HEK293 (cell line): ENCODE measurements at regions not wholly inside any gene's neighbourhood (a gene's known extent, or its start where the extent isn't known, plus 50 kb on each side); places are given as distances from the start of the nearest gene placed in this dataset.

Experiments
- CTCF ChIA-PET: fragments of 350-600 bp; formaldehyde crosslinking; extraction: SDS; loops from one replicate; lab custom pipeline; 2021; ENCODE audit warnings: antibody characterized with exemption; lab: Yijun Ruan, JAX
- POLR2A ChIA-PET: fragments of 300-600 bp; formaldehyde crosslinking; extraction: SDS; loops from one replicate; lab custom pipeline; 2020; ENCODE audit warnings: antibody characterized with exemption, inconsistent platforms; lab: Yijun Ruan, JAX
- H3K27ac ChIP-seq: fragments of 200-500 bp; sonication (Bioruptor generic); 2 replicates; pipeline ENCODE4 v1.5.1; 2014; ENCODE audit warnings: low read depth, low read length, control low read depth, inconsistent platforms; ENCODE audit errors: extremely low read depth
- H3K36me3 ChIP-seq, 2 experiments: fragments of 200-500 bp in 1 of 2; sonication (Bioruptor generic) in 1 of 2; 1 replicate in 1 of 2; 2 replicates in 1 of 2; pipeline ENCODE4 v1.5.1; 2014 to 2017; ENCODE audit warnings: inconsistent platforms in 2 of 2, low read length in 2 of 2; ENCODE audit not compliant: control insufficient read depth in 2 of 2, insufficient read depth in 1 of 2
- H3K4me1 ChIP-seq: fragments of 200-500 bp; sonication (Bioruptor generic); 2 replicates; pipeline ENCODE4 v1.5.1; 2014; ENCODE audit warnings: mild to moderate bottlenecking, low read length, inconsistent platforms; ENCODE audit not compliant: control insufficient read depth, insufficient read depth
- H3K4me3 ChIP-seq: 2 replicates; pipeline ENCODE4 v1.5.1; 2011; ENCODE audit warnings: low read depth, mild to moderate bottlenecking, control low read depth, low read length, moderate library complexity
- H3K9me3 ChIP-seq: fragments of 200-500 bp; sonication (Bioruptor generic); 2 replicates; pipeline ENCODE4 v1.5.1; 2014; ENCODE audit warnings: low read depth, low read length, inconsistent platforms; ENCODE audit not compliant: control insufficient read depth, insufficient read depth
- GFI1B ChIP-seq: fragments of 450-650 bp; formaldehyde crosslinking; IDR thresholded peaks from 2 replicates; pipeline ENCODE4 v1.5.1; 2016; ENCODE audit warnings: missing biosample characterization, missing genetic modification characterization
- MEIS1 ChIP-seq: sonication (generic); formaldehyde crosslinking; IDR thresholded peaks from 2 replicates; pipeline ENCODE4 v1.8.1; 2022; ENCODE audit warnings: missing genetic modification reagents, mild to moderate bottlenecking, borderline replicate concordance
- SETDB1 ChIP-seq: IDR thresholded peaks from one replicate; pipeline ENCODE4 v1.6.1; 2017; ENCODE audit warnings: mild to moderate bottlenecking, low read length, moderate library complexity, mixed read lengths; ENCODE audit not compliant: insufficient read length
- TCF7L2 ChIP-seq: IDR thresholded peaks from 2 replicates; pipeline ENCODE4 v1.6.1; 2011; ENCODE audit warnings: low read depth, mild to moderate bottlenecking, inconsistent platforms, low read length, moderate library complexity, borderline replicate concordance
- ZEB2 ChIP-seq: fragments of 450-650 bp; formaldehyde crosslinking; IDR thresholded peaks from 2 replicates; pipeline ENCODE4 v1.5.1; 2016; ENCODE audit warnings: missing biosample characterization, missing genetic modification characterization
- ZNF121 ChIP-seq: fragments of 450-650 bp; formaldehyde crosslinking; IDR thresholded peaks from 2 replicates; pipeline ENCODE4 v1.5.1; 2016; ENCODE audit warnings: missing biosample characterization, missing genetic modification characterization
- ZNF19 ChIP-seq: fragments of 450-650 bp; formaldehyde crosslinking; IDR thresholded peaks from 2 replicates; pipeline ENCODE4; 2016; ENCODE audit warnings: missing biosample characterization, missing genetic modification characterization, low read depth
- ZNF2 ChIP-seq: fragments of 450-650 bp; formaldehyde crosslinking; IDR thresholded peaks from 2 replicates; pipeline ENCODE4 v1.5.1; 2016; ENCODE audit warnings: missing biosample characterization, missing genetic modification characterization
- ZNF292 ChIP-seq: fragments of 450-650 bp; formaldehyde crosslinking; IDR thresholded peaks from 2 replicates; pipeline ENCODE4 v1.5.1; 2016; ENCODE audit warnings: low read depth, missing biosample characterization, missing genetic modification characterization, borderline replicate concordance
- ZNF311 ChIP-seq: fragments of 450-650 bp; formaldehyde crosslinking; IDR thresholded peaks from 2 replicates; pipeline ENCODE4 v1.5.1; 2017; ENCODE audit warnings: missing biosample characterization, missing genetic modification characterization, borderline replicate concordance
- ZNF324 ChIP-seq: fragments of 450-650 bp; formaldehyde crosslinking; IDR thresholded peaks from 2 replicates; pipeline ENCODE4 v1.5.1; 2016; ENCODE audit warnings: missing biosample characterization, missing genetic modification characterization
- ZNF621 ChIP-seq: fragments of 450-650 bp; formaldehyde crosslinking; IDR thresholded peaks from 2 replicates; pipeline ENCODE4 v1.5.1; 2017; ENCODE audit warnings: missing biosample characterization, missing genetic modification characterization
- ZNF76 ChIP-seq: fragments of 450-650 bp; formaldehyde crosslinking; IDR thresholded peaks from 2 replicates; pipeline ENCODE4; 2016; ENCODE audit warnings: low read depth, missing biosample characterization, missing genetic modification characterization, borderline replicate concordance
- TF ChIP-seq, protein P1 (sequence below): fragments of 450-650 bp; formaldehyde crosslinking; IDR thresholded peaks from 2 replicates; pipeline ENCODE4 v1.5.1; 2016; ENCODE audit warnings: missing biosample characterization, missing genetic modification characterization, borderline replicate concordance
- TF ChIP-seq, protein P2 (sequence below): fragments of 450-650 bp; formaldehyde crosslinking; IDR thresholded peaks from 2 replicates; pipeline ENCODE4 v1.5.1; 2016; ENCODE audit warnings: missing biosample characterization, missing genetic modification characterization
- TF ChIP-seq, protein P3 (sequence below): fragments of 450-650 bp; formaldehyde crosslinking; IDR thresholded peaks from 2 replicates; pipeline ENCODE4 v1.5.1; 2016; ENCODE audit warnings: missing biosample characterization, missing genetic modification characterization
- TF ChIP-seq, protein P4 (sequence below): fragments of 450-650 bp; formaldehyde crosslinking; IDR thresholded peaks from 2 replicates; pipeline ENCODE4 v1.5.1; 2016; ENCODE audit warnings: missing biosample characterization, missing genetic modification characterization, low read depth
- TF ChIP-seq, protein P5 (sequence below): fragments of 450-650 bp; formaldehyde crosslinking; IDR thresholded peaks from 2 replicates; pipeline ENCODE4 v1.5.1; 2017; ENCODE audit warnings: missing biosample characterization, missing genetic modification characterization
- TF ChIP-seq, protein P6 (sequence below): fragments of 450-650 bp; formaldehyde crosslinking; IDR thresholded peaks from 2 replicates; pipeline ENCODE4 v1.5.1; 2016; ENCODE audit warnings: missing biosample characterization, missing genetic modification characterization

DNA sequence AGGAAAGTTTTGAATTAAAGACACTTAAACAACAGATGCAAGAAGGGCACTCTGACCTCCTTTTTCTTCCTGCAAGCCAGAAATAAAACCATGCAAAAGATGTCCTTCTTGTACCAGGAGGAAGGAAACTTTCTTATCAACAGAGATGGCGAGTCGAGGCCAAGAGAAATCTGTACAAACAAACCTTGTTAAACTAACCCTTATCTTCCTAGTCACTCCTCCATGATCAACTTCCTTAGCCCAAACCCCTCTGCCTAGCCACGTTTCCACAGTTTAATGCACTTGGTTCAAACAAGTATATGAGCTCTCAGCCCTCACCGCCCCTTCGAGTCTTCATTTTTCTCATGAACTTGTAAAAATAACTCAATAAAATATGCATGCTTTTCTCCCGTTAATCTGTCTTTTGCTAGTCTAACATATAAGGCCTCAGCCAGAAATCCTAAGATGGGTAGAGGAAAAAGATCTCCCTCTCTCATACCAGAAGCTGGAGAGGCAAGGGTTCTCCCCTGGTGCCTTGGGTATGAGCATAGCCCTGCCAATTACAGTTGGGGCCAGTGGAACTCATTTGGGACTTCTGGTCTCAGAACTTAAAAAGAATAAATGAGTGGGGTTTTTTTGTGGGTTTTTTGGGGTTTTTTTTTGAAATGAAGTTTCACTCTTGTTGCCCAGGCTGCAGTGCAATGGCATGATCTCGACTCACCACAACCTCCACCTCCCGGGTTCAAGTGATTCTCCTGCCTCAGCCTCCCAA is 141.7 kb upstream of the SOD1 start:
- Histone ChIP-seq H3K36me3 (no peaks in the 10 kb centered on the region; a peak in 1 of 3 replicates), H3K9me3 (no peaks in the 10 kb centered on the region), H3K27ac (no peak overlapping the region), H3K4me1 (peaks cover 32% of the 10 kb centered on the region), H3K4me3 (no peak overlapping the region)
- ChIA-PET CTCF (interaction anchor here (0.6 to 1.3 kb wide), 3 partner anchors 21 to 1926 kb away, joined by 3 to 5 read pairs (median 5); no protein-coding TSS in a partner anchor), POLR2A (no interaction called here)
- TF ChIP-seq, protein P1, sequence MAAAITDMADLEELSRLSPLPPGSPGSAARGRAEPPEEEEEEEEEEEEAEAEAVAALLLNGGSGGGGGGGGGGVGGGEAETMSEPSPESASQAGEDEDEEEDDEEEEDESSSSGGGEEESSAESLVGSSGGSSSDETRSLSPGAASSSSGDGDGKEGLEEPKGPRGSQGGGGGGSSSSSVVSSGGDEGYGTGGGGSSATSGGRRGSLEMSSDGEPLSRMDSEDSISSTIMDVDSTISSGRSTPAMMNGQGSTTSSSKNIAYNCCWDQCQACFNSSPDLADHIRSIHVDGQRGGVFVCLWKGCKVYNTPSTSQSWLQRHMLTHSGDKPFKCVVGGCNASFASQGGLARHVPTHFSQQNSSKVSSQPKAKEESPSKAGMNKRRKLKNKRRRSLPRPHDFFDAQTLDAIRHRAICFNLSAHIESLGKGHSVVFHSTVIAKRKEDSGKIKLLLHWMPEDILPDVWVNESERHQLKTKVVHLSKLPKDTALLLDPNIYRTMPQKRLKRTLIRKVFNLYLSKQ: no peak
- TF ChIP-seq ZNF2 (tag by site-specific recombination) (no peak), ZNF19 (tag by site-specific recombination) (no peak), MEIS1 (CRISPR knock-in tag) (no peak), TCF7L2 (no peak), ZNF292 (tag by site-specific recombination) (no peak), ZNF311 (no peak), ZEB2 (no peak), ZNF324 (tag by site-specific recombination) (no peak), SETDB1 (no peak), GFI1B (no peak), ZNF621 (no peak), ZNF121 (no peak), ZNF76 (tag by site-specific recombination) (no peak)
- TF ChIP-seq, protein P2, sequence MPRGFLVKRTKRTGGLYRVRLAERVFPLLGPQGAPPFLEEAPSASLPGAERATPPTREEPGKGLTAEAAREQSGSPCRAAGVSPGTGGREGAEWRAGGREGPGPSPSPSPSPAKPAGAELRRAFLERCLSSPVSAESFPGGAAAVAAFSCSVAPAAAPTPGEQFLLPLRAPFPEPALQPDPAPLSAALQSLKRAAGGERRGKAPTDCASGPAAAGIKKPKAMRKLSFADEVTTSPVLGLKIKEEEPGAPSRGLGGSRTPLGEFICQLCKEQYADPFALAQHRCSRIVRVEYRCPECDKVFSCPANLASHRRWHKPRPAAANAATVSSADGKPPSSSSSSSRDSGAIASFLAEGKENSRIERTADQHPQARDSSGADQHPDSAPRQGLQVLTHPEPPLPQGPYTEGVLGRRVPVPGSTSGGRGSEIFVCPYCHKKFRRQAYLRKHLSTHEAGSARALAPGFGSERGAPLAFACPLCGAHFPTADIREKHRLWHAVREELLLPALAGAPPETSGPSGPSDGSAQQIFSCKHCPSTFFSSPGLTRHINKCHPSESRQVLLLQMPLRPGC (tag by site-specific recombination): no peak
- TF ChIP-seq, protein P3, sequence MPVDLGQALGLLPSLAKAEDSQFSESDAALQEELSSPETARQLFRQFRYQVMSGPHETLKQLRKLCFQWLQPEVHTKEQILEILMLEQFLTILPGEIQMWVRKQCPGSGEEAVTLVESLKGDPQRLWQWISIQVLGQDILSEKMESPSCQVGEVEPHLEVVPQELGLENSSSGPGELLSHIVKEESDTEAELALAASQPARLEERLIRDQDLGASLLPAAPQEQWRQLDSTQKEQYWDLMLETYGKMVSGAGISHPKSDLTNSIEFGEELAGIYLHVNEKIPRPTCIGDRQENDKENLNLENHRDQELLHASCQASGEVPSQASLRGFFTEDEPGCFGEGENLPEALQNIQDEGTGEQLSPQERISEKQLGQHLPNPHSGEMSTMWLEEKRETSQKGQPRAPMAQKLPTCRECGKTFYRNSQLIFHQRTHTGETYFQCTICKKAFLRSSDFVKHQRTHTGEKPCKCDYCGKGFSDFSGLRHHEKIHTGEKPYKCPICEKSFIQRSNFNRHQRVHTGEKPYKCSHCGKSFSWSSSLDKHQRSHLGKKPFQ: no peak
- TF ChIP-seq, protein P4, sequence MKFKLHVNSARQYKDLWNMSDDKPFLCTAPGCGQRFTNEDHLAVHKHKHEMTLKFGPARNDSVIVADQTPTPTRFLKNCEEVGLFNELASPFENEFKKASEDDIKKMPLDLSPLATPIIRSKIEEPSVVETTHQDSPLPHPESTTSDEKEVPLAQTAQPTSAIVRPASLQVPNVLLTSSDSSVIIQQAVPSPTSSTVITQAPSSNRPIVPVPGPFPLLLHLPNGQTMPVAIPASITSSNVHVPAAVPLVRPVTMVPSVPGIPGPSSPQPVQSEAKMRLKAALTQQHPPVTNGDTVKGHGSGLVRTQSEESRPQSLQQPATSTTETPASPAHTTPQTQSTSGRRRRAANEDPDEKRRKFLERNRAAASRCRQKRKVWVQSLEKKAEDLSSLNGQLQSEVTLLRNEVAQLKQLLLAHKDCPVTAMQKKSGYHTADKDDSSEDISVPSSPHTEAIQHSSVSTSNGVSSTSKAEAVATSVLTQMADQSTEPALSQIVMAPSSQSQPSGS: no peak
- TF ChIP-seq, protein P5, sequence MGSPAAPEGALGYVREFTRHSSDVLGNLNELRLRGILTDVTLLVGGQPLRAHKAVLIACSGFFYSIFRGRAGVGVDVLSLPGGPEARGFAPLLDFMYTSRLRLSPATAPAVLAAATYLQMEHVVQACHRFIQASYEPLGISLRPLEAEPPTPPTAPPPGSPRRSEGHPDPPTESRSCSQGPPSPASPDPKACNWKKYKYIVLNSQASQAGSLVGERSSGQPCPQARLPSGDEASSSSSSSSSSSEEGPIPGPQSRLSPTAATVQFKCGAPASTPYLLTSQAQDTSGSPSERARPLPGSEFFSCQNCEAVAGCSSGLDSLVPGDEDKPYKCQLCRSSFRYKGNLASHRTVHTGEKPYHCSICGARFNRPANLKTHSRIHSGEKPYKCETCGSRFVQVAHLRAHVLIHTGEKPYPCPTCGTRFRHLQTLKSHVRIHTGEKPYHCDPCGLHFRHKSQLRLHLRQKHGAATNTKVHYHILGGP (tag by site-specific recombination): no peak
- TF ChIP-seq, protein P6, sequence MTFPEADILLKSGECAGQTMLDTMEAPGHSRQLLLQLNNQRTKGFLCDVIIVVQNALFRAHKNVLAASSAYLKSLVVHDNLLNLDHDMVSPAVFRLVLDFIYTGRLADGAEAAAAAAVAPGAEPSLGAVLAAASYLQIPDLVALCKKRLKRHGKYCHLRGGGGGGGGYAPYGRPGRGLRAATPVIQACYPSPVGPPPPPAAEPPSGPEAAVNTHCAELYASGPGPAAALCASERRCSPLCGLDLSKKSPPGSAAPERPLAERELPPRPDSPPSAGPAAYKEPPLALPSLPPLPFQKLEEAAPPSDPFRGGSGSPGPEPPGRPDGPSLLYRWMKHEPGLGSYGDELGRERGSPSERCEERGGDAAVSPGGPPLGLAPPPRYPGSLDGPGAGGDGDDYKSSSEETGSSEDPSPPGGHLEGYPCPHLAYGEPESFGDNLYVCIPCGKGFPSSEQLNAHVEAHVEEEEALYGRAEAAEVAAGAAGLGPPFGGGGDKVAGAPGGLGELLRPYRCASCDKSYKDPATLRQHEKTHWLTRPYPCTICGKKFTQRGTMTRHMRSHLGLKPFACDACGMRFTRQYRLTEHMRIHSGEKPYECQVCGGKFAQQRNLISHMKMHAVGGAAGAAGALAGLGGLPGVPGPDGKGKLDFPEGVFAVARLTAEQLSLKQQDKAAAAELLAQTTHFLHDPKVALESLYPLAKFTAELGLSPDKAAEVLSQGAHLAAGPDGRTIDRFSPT (tag by site-specific recombination): no peak
